Right lobe of liver (tissue), 6 donors: ENCODE measurements at regions not wholly inside any gene's neighbourhood (a gene's known extent, or its start where the extent isn't known, plus 50 kb on each side); places are given as distances from the start of the nearest gene placed in this dataset.
"Not testable (repeated sequence)": the region's sequence is repeated elsewhere in the genome, so short reads cannot be mapped to it uniquely, and the experiment has no call there.

Source experiments
- ATAC-seq, 4 donors: fragments of 200-7000 bp; cut with Tn5 transposase; one replicate each; pipeline ENCODE4 v1.9.1; 2020; ENCODE audit warnings: mild to moderate bottlenecking in 4 of 4, moderate library complexity in 4 of 4
- DNase-seq, 3 donors: peaks; one replicate each; pipeline ENCODE4 v3.0.0-alpha.2; 2020
- H3K27ac ChIP-seq, 3 donors: fragments of 200-600 bp; one replicate each; pipeline ENCODE4 v1.8.0; 2022
- H3K27me3 ChIP-seq, 2 donors: fragments of 200-600 bp; one replicate each; pipeline ENCODE4 v1.8.0; 2022
- H3K36me3 ChIP-seq, 4 donors: fragments of 200-600 bp; sonication (generic) in 1 of 4; one replicate each; pipeline versions ENCODE4 v1.5.1 to v1.8.0; 2017 to 2022; ENCODE audit warnings: control low read depth in 1 of 4
- H3K4me1 ChIP-seq, 4 donors: fragments of 200-600 bp; sonication (generic) in 1 of 4; one replicate each; pipeline versions ENCODE4 v1.5.1 to v1.8.0; 2017 to 2022; ENCODE audit warnings: control low read depth in 1 of 4
- H3K4me3 ChIP-seq, 3 donors: fragments of 200-600 bp; one replicate each; pipeline ENCODE4 v1.8.0; 2022
- H3K9me3 ChIP-seq, 4 donors: fragments of 200-600 bp; sonication (generic) in 1 of 4; one replicate each; pipeline versions ENCODE4 v1.5.1 to v1.8.0; 2017 to 2022; ENCODE audit warnings: control low read depth in 1 of 4
- CTCF ChIP-seq, 4 donors: fragments of 200-600 bp in 3 of 4; fragments of 450-650 bp in 1 of 4; IDR thresholded peaks; one replicate each; pipeline versions ENCODE4 v1.5.1 to v1.8.0; 2016 to 2022; ENCODE audit warnings: antibody characterized with exemption in 4 of 4, mild to moderate bottlenecking in 2 of 4
- POLR2A ChIP-seq: fragments of 450-650 bp; IDR thresholded peaks from one replicate; pipeline ENCODE4 v1.6.1; 2017; ENCODE audit warnings: antibody characterized with exemption, mild to moderate bottlenecking
- WGBS: methylation state at CpG from one replicate; pipeline ENCODE4 v1.1.6; 2018; ENCODE audit warnings: low coverage, low lambda C conversion rate; ENCODE audit not compliant: insufficient coverage; ENCODE audit errors: missing lambda C conversion rate; 5-methylcytosine and 5-hydroxymethylcytosine counted together
- intact Hi-C, 2 donors: fragments of 100-400 bp; cut with DNase I; formaldehyde crosslinking; loops; one replicate each; pipeline versions ENCODE4 v1.11.2 to v1.14.1; 2022
- donor health status: DM: no; HTN: yes; CAD: no.
- donor health status: DM: no; HTN: no; CAD: no.
- donor health status: DM: no; HTN: no; CAD: no.
- donor health status: DM: no; HTN: yes; CAD: no.
- donor health status: DM: no; HTN: yes; CAD: no.

- no peaks in the 10 kb centered on the region for H3K36me3 ChIP-seq
- no peak overlapping the region for H3K27ac ChIP-seq
- no peaks in the 10 kb centered on the region for H3K9me3 ChIP-seq
- H3K4me3 ChIP-seq, result no peak overlapping the region
- 66% methylated on average over 6 of the region's 6 CpGs for WGBS
- intact Hi-C loops, result no loop called here
- no peaks in the 10 kb centered on the region for H3K27me3 ChIP-seq
- TF ChIP-seq CTCF (IDR thresholded peaks at IDR 0.05) (no peak), POLR2A (no peak)
- ATAC-seq (no peak), DNase-seq (no peak)
- no peaks in the 10 kb centered on the region for H3K4me1 ChIP-seq
Measured at GRCh38 chr2:78754930-78755329, 270.6 kb upstream of the REG3G start.

GRCh38 chr2:78757191-78757590 is 268.3 kb upstream of the REG3G start:
- Histone ChIP-seq H3K27ac (no peak overlapping the region), H3K27me3 (no peaks in the 10 kb centered on the region), H3K36me3 (no peaks in the 10 kb centered on the region), H3K9me3 (no peaks in the 10 kb centered on the region), H3K4me1 (no peaks in the 10 kb centered on the region), H3K4me3 (no peak overlapping the region)
- WGBS, result 33% methylated on average over 1 of the region's 1 CpG
- DNase-seq, result no peak
- no peak for TF ChIP-seq POLR2A
- TF ChIP-seq CTCF (IDR thresholded peaks at IDR 0.05), result no peak
- intact Hi-C loops, result no loop called here
- ATAC-seq, result no peak

GRCh38 chr2:78757640-78758039 is 267.9 kb upstream of the REG3G start:
- no peaks in the 10 kb centered on the region for H3K36me3 ChIP-seq
- WGBS, result 86% methylated on average over 1 of the region's 1 CpG
- H3K4me1 ChIP-seq, result no peaks in the 10 kb centered on the region
- TF ChIP-seq POLR2A (no peak), CTCF (IDR thresholded peaks at IDR 0.05) (no peak)
- H3K4me3 ChIP-seq, result no peak overlapping the region
- no peaks in the 10 kb centered on the region for H3K27me3 ChIP-seq
- no peak for DNase-seq
- ATAC-seq, result no peak
- intact Hi-C loops, result no loop called here
- no peaks in the 10 kb centered on the region for H3K9me3 ChIP-seq
- H3K27ac ChIP-seq, result no peak overlapping the region

DNA sequence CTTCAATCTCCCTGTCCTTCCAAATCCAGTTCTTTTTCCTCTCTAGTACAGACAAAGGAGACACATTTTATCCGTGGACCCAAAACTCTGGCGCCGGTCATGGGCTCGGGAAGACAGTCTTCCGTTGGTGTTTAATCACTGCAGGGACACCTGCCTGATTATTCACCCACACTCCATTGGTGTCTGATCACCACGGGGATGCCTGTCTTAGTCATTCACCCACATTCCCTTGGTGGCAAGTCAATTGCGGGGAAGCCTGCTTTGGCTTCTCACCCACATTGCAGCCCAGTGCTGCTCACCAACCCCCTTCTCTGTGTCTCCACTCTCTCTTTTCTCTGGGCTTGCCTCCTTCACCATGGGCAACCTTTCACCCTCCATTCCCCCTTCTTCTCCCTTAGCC is 266.7 kb upstream of the REG3G start:
- H3K27ac ChIP-seq, H3K36me3 ChIP-seq, H3K9me3 ChIP-seq, H3K4me1 ChIP-seq, DNase-seq, intact Hi-C loops, H3K4me3 ChIP-seq, H3K27me3 ChIP-seq, ATAC-seq: not testable (repeated sequence)
- WGBS, result 53% methylated on average over 3 of the region's 7 CpGs

GRCh38 chr2:78766459-78766858 is 259.0 kb upstream of the REG3G start:
- Histone ChIP-seq H3K36me3 (no peaks in the 10 kb centered on the region), H3K4me3 (no peak overlapping the region), H3K9me3 (no peaks in the 10 kb centered on the region), H3K4me1 (no peaks in the 10 kb centered on the region), H3K27ac (no peak overlapping the region), H3K27me3 (no peaks in the 10 kb centered on the region)
- 26% methylated on average over 4 of the region's 4 CpGs for WGBS
- intact Hi-C loops, result no loop called here
- DNase-seq, result no peak
- TF ChIP-seq CTCF (IDR thresholded peaks at IDR 0.05), result no peak
- TF ChIP-seq POLR2A, result no peak
- ATAC-seq, result no peak
